GM23248 (cell line): ENCODE measurements at regions not wholly inside any gene's neighbourhood (a gene's known extent, or its start where the extent isn't known, plus 50 kb on each side); places are given as distances from the start of the nearest gene placed in this dataset.

Source experiments
- EZH2 ChIP-seq: fragments of 200-600 bp; sonication (generic); IDR thresholded peaks from 2 replicates; pipeline ENCODE4 v1.6.1; 2018; ENCODE audit warnings: antibody characterized with exemption, mild to moderate bottlenecking; ENCODE audit not compliant: insufficient read depth, poor library complexity, severe bottlenecking
- EZH2phosphoT487 ChIP-seq: fragments of 200-600 bp; sonication (generic); IDR thresholded peaks from 2 replicates; pipeline ENCODE4 v1.6.1; 2018; ENCODE audit warnings: antibody characterized with exemption, moderate library complexity, mild to moderate bottlenecking, low read depth; ENCODE audit not compliant: insufficient read depth

DNA sequence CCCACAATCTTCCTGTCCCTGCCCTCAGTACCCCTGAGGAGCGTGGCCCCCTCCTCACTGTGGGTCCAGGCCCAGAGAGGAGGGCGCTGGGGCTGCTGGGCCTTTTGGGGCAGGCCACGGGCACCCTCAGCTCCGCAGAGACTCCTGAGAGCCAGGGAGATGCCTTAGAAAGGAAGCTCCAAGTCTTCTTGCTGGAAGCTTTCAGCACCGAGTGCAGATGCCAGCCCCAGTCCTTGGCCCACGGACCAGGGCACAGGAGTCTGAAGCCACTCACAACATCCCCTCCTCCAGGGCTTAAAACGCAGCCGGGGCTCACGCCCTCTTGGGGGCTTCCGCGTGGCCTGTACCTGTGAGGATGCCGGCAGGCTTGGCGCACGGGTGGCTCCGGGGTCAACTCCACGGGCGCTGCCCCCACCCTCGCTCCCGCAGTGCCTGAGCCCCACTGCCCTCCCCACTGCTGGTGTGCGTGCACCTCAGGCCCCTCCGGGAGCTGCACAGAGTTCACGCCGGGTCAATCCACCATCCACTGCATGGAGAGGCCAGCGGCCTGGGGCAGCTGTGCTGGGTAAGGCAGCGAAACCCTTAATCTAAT, 72.1 kb upstream of the CTDP1 start:
- TF ChIP-seq EZH2phosphoT487 (no peak), EZH2 (no peak)
